ENCODE measurements at regions not wholly inside any gene's neighbourhood (a gene's known extent, or its start where the extent isn't known, plus 50 kb on each side); places are given as distances from the start of the nearest gene placed in this dataset.

GRCh38 chr3:182234881-182235280 lies 523.2 kb downstream of the SOX2 start:
- TF ChIP-seq CTCF (IDR thresholded peaks at IDR 0.05; ENCODE audit: extremely low read depth in 1 of 2, insufficient read depth in 1 of 2, low read depth in 1 of 2, low read length in 2 of 2) (no peak), POLR2A (IDR thresholded peaks at IDR 0.05; ENCODE audit: low read depth, low read length) (no peak), EZH2 (IDR thresholded peaks at IDR 0.05; ENCODE audit: borderline replicate concordance, low read depth, low read length, severe bottlenecking) (no peak), GATA2 (IDR thresholded peaks at IDR 0.05; ENCODE audit: insufficient read depth, insufficient read length, low read depth, low read length) (no peak), POLR2AphosphoS5 (IDR thresholded peaks at IDR 0.05; ENCODE audit: insufficient read depth, low read depth, low read length) (no peak), MAX (IDR thresholded peaks at IDR 0.05; ENCODE audit: insufficient read depth, insufficient read length) (no peak), JUN (IDR thresholded peaks at IDR 0.05; ENCODE audit: borderline replicate concordance, insufficient read depth, insufficient read length, low read depth) (no peak), FOS (IDR thresholded peaks at IDR 0.05; ENCODE audit: borderline replicate concordance, insufficient read depth, low read length) (no peak)
